GM12872 (cell line): ENCODE measurements at regions not wholly inside any gene's neighbourhood (a gene's known extent, or its start where the extent isn't known, plus 50 kb on each side); places are given as distances from the start of the nearest gene placed in this dataset.

Source experiments
- TF ChIP-seq, protein P1 (sequence below): IDR thresholded peaks from 3 replicates; pipeline ENCODE4 v1.5.1; 2011; ENCODE audit warnings: low read depth, mild to moderate bottlenecking, low read length, moderate library complexity; ENCODE audit not compliant: insufficient read depth

DNA sequence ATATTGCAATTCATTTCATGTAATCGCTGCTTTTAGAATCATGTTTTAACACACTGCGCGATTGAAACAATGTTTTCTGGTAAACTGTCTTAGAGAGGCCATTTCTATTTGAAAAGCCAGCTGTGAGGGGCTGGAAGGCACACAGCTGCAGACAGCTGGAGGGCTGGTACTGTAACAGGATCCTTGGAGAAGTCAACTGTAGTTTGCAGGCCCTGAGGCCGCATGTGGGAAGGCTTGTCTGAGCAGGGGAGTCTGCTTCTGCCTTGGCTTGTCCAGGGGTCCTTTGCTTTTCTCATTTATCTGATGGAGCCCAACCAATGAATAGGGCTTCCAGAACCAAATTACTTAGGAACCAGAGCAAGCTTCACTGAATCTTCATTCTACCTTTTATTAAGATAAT lies 313.5 kb downstream of the BLID start:
- TF ChIP-seq, protein P1, sequence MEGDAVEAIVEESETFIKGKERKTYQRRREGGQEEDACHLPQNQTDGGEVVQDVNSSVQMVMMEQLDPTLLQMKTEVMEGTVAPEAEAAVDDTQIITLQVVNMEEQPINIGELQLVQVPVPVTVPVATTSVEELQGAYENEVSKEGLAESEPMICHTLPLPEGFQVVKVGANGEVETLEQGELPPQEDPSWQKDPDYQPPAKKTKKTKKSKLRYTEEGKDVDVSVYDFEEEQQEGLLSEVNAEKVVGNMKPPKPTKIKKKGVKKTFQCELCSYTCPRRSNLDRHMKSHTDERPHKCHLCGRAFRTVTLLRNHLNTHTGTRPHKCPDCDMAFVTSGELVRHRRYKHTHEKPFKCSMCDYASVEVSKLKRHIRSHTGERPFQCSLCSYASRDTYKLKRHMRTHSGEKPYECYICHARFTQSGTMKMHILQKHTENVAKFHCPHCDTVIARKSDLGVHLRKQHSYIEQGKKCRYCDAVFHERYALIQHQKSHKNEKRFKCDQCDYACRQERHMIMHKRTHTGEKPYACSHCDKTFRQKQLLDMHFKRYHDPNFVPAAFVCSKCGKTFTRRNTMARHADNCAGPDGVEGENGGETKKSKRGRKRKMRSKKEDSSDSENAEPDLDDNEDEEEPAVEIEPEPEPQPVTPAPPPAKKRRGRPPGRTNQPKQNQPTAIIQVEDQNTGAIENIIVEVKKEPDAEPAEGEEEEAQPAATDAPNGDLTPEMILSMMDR: no peak

DNA sequence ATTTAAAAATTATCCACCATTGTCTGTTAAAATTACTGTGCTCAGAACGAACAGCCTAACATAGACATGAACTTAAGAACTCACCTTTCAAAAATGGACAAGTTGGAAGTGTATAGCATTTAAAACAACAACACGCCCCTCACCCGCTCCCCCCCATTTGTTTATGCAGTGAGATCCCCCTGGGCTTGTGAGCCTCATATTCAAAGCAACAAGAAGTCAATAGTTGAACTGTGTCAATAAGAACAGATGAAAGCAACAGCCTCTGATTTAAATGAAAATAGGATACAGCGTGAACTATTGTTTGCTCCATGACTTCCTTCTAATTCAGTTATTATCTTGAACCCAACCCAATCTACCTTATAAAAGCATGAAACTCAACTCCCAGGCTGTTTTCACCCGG lies 314.2 kb downstream of the BLID start:
- TF ChIP-seq, protein P1: no peak

DNA sequence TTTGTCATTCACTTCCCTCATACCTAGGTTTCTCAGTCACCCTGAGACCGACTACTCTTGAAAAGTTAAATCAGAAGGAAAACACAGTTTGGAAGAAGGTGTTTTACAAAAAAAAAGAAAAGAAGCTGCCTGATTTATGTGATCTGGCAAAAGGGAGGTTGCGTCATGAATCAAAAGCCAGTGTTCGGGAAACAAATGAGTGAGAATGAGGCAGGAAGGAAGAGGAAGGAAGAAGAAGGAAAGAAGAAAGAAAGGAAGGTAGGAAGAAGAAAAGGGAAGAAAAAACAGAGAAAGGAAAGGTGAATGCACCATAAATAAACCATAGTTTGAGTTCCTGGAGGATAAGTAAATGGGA lies 314.6 kb downstream of the BLID start:
- TF ChIP-seq, protein P1: no peak

DNA sequence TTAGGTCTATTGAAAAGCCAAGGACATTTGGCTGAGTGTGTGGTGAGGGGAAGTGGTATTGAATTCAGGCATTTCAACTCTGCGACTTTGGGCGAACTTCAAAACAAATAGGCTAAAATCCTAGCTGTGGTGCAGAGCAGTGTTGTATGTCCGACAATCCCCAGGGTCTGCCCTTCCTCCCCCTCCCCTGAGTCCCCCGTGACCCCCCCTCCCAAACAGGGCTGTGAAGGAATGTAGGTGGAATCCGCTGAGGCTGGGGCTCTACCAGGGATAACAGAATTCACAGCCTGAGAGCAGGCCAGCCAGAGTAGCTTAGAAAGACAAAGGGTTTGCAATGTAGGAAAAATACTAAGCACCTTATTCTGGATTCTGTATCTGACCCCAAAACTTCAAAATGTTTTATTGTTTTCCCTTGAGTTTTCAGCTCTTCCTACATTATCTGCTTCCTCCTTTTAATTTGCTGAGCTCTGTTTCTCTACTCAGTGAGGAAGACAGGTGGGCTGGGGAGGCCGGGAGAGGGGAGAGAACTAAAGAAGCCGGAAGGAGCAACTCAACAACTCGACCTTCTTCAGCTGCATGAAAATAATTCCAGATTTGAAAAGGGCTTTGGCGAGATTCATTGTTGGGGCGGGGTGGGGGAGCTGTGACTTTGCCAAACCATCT lies 315.2 kb downstream of the BLID start:
- TF ChIP-seq, protein P1: no peak

DNA sequence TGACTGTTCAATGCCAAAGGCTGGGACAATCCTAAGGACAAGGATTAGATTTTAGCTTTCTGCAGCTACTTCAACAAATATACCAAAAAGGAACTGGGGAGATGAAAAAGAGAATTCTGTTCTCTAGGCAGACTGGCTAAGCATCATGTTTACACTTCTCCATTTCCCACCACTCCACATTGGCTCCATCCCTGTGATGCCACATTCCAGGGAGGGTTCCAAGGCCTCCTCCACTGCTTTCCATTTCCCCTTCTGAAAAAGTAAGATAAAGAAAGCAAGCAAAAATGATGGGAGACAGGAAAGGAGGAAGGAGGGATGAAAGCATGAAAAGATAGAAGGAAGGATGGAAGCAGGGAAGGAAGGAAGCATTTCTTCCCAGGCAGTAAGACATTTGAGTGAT lies 315.8 kb downstream of the BLID start:
- TF ChIP-seq, protein P1: no peak

DNA sequence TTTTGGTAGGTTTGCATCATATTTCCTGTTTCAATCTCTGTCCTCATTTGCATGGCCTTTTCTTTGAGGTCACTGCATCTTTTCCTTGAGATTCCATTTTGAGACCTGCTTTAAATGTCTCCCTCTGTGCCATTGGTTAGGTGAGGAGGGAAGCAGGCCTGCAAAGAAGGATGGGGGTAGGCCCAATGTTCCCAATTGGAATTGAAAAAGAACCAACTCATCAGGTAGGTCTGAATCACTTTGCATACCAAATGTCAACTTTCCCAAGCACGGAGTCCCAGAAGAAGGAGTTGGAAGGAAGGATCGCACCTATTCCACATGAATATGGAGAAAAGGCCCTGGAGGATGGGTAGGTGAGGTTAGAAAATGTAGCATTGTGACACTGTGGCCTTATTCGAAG lies 318.5 kb downstream of the BLID start:
- TF ChIP-seq, protein P1: no peak

DNA sequence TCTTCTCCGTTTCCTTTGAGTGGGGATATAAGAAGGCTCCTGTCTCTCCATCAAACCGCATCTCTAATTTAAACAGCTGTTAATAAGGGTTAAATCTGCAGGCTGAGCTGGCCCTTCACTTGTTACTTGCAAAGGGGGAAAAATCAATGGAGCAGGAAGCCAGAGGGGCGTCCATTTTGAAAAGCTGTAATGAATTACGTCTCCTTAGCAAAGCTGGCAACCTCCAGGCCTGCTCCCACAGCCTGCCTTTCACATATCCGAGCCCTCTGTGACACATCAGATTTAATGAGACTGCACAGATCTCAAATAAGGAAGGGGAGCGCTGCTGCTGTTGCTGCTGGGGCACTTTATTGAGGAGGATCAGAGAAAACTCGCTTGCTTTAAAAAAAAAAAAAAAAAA lies 320.8 kb downstream of the BLID start:
- TF ChIP-seq, protein P1: no peak
